OCI-LY7 (cell line): ENCODE measurements at regions not wholly inside any gene's neighbourhood (a gene's known extent, or its start where the extent isn't known, plus 50 kb on each side); places are given as distances from the start of the nearest gene placed in this dataset.

Experiments used
- BruUV-seq: library from RNA; stranded (reverse); fragments of 400-500 nt; replicated peaks from 2 replicates; lab custom pipeline; 2021; lab: Mats Ljungman, UMichigan
- CTCF ChIA-PET: fragments of 300-600 bp; sonication (Branson Sonifier 250); formaldehyde crosslinking; loops from one replicate; lab custom pipeline; 2022; ENCODE audit warnings: antibody characterized with exemption; ENCODE audit not compliant: unreplicated experiment; lab: Charles Lee
- POLR2A ChIA-PET: fragments of 300-600 bp; sonication (Branson Sonifier 250); formaldehyde crosslinking; loops from one replicate; lab custom pipeline; 2022; ENCODE audit warnings: antibody characterized with exemption; lab: Charles Lee
- DNase-seq: peaks from one replicate; pipeline ENCODE4 v3.0.0-alpha.2; 2015; ENCODE audit warnings: low spot score
- H2AFZ ChIP-seq: fragments of 200-600 bp; sonication (generic), shearing (Covaris generic); 2 replicates; pipeline ENCODE4 v1.6.1; 2014; ENCODE audit warnings: mild to moderate bottlenecking, antibody characterized with exemption, low read length, moderate library complexity
- H3K27ac ChIP-seq: fragments of 200-600 bp; sonication (generic); 2 replicates; pipeline ENCODE4 v1.5.1; 2014; ENCODE audit warnings: mixed run types, low read depth, mild to moderate bottlenecking, moderate library complexity, low read length, inconsistent platforms; ENCODE audit not compliant: poor library complexity, severe bottlenecking
- H3K36me3 ChIP-seq: fragments of 200-600 bp; sonication (generic); 2 replicates; pipeline ENCODE4 v1.6.1; 2014; ENCODE audit warnings: mild to moderate bottlenecking, antibody characterized with exemption, low read length, moderate library complexity, mixed read lengths; ENCODE audit not compliant: insufficient read depth
- H3K4me1 ChIP-seq: fragments of 200-600 bp; sonication (generic); 2 replicates; pipeline ENCODE4 v1.5.1; 2014; ENCODE audit warnings: mild to moderate bottlenecking, low read length; ENCODE audit not compliant: insufficient read depth, poor library complexity, severe bottlenecking
- H3K4me2 ChIP-seq: fragments of 200-600 bp; sonication (generic); 2 replicates; pipeline ENCODE4 v1.6.1; 2014; ENCODE audit warnings: mild to moderate bottlenecking, low read length
- H3K4me3 ChIP-seq: fragments of 200-600 bp; sonication (generic); 2 replicates; pipeline ENCODE4 v1.5.1; 2014; ENCODE audit warnings: mild to moderate bottlenecking, low read depth, low read length; ENCODE audit not compliant: poor library complexity, severe bottlenecking
- H3K79me2 ChIP-seq: fragments of 200-600 bp; sonication (generic); 2 replicates; pipeline ENCODE4 v1.6.1; 2016; ENCODE audit warnings: low read depth, mild to moderate bottlenecking, low read length, moderate library complexity, mixed read lengths; ENCODE audit not compliant: insufficient read depth
- H3K9me2 ChIP-seq: fragments of 200-600 bp; sonication (generic); 2 replicates; pipeline ENCODE4 v1.6.1; 2016; ENCODE audit warnings: mild to moderate bottlenecking, low read length, mixed read lengths; ENCODE audit not compliant: insufficient read depth
- H3K9me3 ChIP-seq: fragments of 200-600 bp; sonication (generic); 2 replicates; pipeline ENCODE4 v1.6.1; 2014; ENCODE audit warnings: mild to moderate bottlenecking, mixed run types, low read length, mixed read lengths
- H4K20me1 ChIP-seq: fragments of 200-600 bp; sonication (generic); 2 replicates; pipeline ENCODE4 v1.6.1; 2014; ENCODE audit warnings: mild to moderate bottlenecking, antibody characterized with exemption, low read length, moderate library complexity, mixed read lengths; ENCODE audit not compliant: insufficient read depth
- EZH2phosphoT487 ChIP-seq: fragments of 200-600 bp; sonication (generic); IDR thresholded peaks from 2 replicates; pipeline ENCODE4 v1.6.1; 2018; ENCODE audit warnings: low read depth, borderline replicate concordance, mild to moderate bottlenecking, mixed run types, antibody characterized with exemption, low read length, moderate library complexity, mixed read lengths
- intact Hi-C: fragments of 100-400 bp; cut with micrococcal nuclease; formaldehyde crosslinking; loops from one replicate; pipeline ENCODE4 v1.10.0; 2022; ENCODE audit not compliant: unreplicated experiment
- TF ChIP-seq, protein P1 (sequence below): fragments of 200-600 bp; sonication (generic); conservative IDR thresholded peaks from 2 replicates; pipeline ENCODE4 v1.5.1; 2014; ENCODE audit warnings: mild to moderate bottlenecking, antibody characterized with exemption, low read length, moderate library complexity, mixed read lengths

DNA sequence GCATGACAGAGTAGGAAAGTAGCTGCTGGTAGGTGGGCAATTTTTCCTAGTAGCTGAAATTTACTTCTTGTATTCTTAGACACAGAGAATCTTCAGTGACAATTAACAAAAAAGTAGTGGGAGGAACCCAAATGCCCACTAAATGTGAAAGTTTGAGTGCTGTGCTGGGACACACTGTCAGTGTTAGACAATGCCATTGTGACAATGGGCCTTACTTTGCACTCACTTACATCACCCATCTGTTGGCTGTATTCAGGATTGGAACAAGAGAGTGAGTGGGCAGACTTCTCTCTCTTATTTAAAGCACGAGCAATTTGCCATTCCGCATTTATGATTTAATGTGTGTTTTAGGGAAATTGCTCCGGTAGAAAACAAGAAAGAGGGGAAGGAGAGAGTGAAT, 662.5 kb downstream of the CBLN4 start:
- no peak overlapping the region for H3K4me3 ChIP-seq
- no peak for DNase-seq
- H3K4me1 ChIP-seq: no peaks in the 10 kb centered on the region
- H4K20me1 ChIP-seq: no peaks in the 10 kb centered on the region
- H3K4me2 ChIP-seq: no peak overlapping the region
- no peaks in the 10 kb centered on the region for H3K9me3 ChIP-seq
- intact Hi-C loops: no loop called here
- no TSS peak for BruUV-seq
- no peaks in the 10 kb centered on the region for H3K9me2 ChIP-seq
- no peaks in the 10 kb centered on the region for H3K79me2 ChIP-seq
- TF ChIP-seq EZH2phosphoT487: no peak
- TF ChIP-seq, protein P1, sequence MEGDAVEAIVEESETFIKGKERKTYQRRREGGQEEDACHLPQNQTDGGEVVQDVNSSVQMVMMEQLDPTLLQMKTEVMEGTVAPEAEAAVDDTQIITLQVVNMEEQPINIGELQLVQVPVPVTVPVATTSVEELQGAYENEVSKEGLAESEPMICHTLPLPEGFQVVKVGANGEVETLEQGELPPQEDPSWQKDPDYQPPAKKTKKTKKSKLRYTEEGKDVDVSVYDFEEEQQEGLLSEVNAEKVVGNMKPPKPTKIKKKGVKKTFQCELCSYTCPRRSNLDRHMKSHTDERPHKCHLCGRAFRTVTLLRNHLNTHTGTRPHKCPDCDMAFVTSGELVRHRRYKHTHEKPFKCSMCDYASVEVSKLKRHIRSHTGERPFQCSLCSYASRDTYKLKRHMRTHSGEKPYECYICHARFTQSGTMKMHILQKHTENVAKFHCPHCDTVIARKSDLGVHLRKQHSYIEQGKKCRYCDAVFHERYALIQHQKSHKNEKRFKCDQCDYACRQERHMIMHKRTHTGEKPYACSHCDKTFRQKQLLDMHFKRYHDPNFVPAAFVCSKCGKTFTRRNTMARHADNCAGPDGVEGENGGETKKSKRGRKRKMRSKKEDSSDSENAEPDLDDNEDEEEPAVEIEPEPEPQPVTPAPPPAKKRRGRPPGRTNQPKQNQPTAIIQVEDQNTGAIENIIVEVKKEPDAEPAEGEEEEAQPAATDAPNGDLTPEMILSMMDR: no peak
- no peaks in the 10 kb centered on the region for H3K36me3 ChIP-seq
- ChIA-PET CTCF (no interaction called here), POLR2A (no interaction called here)
- H2AFZ ChIP-seq: no peak overlapping the region
- H3K27ac ChIP-seq: no peak overlapping the region

DNA sequence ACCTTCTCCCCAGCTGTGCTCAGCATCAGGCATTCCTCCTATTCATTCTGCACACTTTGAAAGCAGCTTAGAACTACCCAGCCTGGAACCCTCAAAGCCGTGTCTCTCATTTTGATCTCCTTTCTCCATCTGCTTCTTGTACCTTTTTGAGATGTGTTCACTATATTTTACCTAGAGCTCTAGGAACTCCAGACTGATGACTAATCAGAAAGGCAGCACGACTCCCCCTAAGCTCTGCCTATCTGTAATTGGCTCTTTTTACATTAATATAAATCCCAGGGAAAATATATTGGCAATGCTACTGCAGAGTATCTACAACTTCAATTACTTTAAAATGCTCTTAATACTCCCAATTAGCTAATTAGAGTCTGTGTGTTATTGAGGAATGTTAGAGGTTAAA, 671.5 kb downstream of the CBLN4 start:
- Histone ChIP-seq H3K36me3 (no peaks in the 10 kb centered on the region), H3K9me3 (no peaks in the 10 kb centered on the region), H3K4me2 (no peak overlapping the region), H3K79me2 (no peaks in the 10 kb centered on the region), H4K20me1 (no peaks in the 10 kb centered on the region), H3K4me1 (no peaks in the 10 kb centered on the region), H3K4me3 (no peak overlapping the region), H2AFZ (no peak overlapping the region), H3K27ac (no peak overlapping the region), H3K9me2 (no peaks in the 10 kb centered on the region)
- intact Hi-C loops: no loop called here
- POLR2A ChIA-PET: no interaction called here
- BruUV-seq: no TSS peak
- no peak for TF ChIP-seq EZH2phosphoT487
- TF ChIP-seq, protein P1: no peak
- DNase-seq: no peak
- CTCF ChIA-PET: no interaction called here

DNA sequence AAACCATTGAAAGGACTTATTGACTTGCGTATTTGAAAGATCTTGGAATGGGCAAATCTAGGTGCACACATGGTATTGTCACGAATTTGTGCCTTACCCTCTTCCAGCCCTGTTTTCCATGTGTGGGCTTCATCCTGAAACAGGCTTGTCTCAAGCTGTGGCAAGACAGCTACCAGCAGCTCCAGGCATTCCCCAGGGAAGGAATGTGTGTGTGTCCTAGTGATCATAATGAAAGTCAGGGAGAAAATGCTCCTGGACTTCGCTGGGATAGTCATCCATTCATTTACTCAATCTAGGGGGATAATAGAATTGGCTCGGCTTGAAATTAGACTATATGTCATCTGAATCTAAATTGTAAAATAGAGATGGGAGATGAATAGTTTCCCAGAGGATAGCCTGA, 676.2 kb downstream of the CBLN4 start:
- Histone ChIP-seq H2AFZ (no peak overlapping the region), H3K36me3 (no peaks in the 10 kb centered on the region), H3K9me3 (no peaks in the 10 kb centered on the region), H3K9me2 (no peaks in the 10 kb centered on the region), H4K20me1 (no peaks in the 10 kb centered on the region), H3K4me1 (no peaks in the 10 kb centered on the region), H3K79me2 (no peaks in the 10 kb centered on the region), H3K4me3 (no peak overlapping the region), H3K4me2 (no peak overlapping the region), H3K27ac (no peak overlapping the region)
- TF ChIP-seq, protein P1: no peak
- no peak for TF ChIP-seq EZH2phosphoT487
- no TSS peak for BruUV-seq
- CTCF ChIA-PET: no interaction called here
- POLR2A ChIA-PET: no interaction called here
- intact Hi-C loops: no loop called here
- no peak for DNase-seq
